ENCODE measurements at regions not wholly inside any gene's neighbourhood (a gene's known extent, or its start where the extent isn't known, plus 50 kb on each side); places are given as distances from the start of the nearest gene placed in this dataset.
"Not testable (repeated sequence)": the region's sequence is repeated elsewhere in the genome, so short reads cannot be mapped to it uniquely, and the experiment has no call there.

GRCh38 chr10:118870467-118871243, 115.9 kb upstream of the CACUL1 start:
- no peak for DNase-seq (ENCODE audit: low read depth in 3 of 3)

DNA sequence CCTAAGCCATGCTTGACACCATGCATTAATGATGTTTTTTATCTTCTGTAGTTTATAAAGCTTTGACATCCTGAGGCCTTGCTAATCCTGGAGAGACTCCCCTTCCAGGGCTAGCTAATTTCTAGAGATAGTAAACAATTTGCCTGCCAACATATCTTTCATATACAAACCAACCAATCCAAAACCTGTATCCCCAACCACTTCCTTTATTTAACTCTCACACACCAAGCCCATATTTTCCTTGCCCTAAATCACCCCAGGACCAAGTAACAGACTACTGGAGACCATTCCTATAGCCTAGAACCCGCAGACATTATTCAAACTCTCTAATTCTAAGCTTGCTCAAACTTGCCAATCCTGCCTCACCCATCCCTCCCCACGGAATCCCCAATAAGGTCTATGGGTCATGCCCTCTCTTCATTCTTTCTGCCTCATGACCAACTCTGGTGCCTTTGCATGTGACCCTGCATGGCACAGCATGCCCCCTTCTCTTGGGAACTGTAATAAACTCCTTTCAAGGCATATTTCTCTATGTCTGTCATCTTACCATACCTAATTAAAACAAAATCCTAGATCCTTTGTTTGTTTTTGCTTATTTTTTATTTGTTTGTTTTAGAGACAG, 116.6 kb upstream of the CACUL1 start:
- DNase-seq (ENCODE audit: low read depth in 3 of 3), result no peak

GRCh38 chr10:118873091-118873737, 118.4 kb upstream of the CACUL1 start:
- no peak for DNase-seq (ENCODE audit: low read depth in 3 of 3)

- DNase-seq (ENCODE audit: low read depth in 3 of 3), result no peak
Measured at GRCh38 chr10:118873738-118874105, 119.0 kb upstream of the CACUL1 start.

DNA sequence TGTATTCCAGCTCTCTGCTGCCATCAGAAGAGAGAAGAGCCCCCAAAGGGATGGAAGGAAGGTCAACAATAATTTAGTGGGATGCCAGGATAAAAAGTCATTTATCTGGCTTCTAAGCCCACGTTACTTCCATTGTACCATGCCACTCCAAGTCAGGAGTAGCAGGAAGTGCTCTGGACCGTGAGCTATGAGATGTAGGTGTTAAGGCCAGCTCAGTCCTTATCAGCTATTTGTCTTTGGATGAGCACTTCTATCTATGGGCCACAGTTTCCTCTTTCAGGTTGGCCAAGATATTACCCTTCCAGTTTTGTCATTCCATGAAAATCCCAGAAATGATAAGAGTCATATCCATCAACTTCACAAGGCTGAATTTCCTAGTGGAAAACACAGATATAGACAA, 119.4 kb upstream of the CACUL1 start:
- no peak for DNase-seq (ENCODE audit: low read depth in 3 of 3)

DNA sequence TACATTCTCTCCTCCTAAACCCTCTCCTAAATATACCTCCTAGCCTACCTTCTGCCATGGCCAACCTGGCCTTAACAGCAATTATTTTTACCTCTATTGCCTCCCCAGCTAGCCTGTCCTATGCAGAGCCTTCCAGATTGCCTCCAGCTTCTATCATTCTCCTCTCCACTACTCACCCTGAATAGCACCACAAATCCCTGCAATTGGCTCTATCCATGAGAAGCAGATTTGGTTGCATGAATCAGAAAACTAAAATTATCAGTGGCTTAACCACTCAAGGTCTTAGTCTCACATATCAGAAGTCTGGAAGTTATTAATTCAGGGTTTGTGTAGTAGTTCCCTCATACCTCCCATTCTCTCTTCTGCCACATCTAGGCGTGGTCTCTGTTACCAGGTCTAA, 120.3 kb upstream of the CACUL1 start:
- no peak for DNase-seq (ENCODE audit: low read depth in 3 of 3)

DNA sequence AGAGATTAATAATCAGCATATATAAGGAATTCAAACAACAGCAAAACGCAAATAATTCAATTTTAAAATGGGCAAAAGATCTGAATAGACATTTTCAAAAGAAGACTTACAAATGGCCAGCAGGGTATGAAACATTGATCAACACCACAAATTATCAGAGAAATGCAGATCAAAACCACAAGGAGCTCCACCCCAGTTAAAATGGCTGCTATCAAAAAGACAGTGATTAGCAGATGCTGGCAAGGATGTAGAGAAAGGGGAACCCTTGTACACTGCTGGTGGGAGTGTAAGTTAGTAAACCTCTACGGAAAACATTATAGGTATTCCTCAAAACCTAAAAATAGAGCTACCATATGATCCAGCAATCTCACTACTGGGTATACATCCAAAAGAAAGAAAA, 128.0 kb upstream of the CACUL1 start:
- no peak for DNase-seq (ENCODE audit: low read depth in 3 of 3)

- no peak for DNase-seq (ENCODE audit: low read depth in 3 of 3)
Measured at GRCh38 chr10:118892255-118892654, 137.3 kb upstream of the NANOS1 start.

DNA sequence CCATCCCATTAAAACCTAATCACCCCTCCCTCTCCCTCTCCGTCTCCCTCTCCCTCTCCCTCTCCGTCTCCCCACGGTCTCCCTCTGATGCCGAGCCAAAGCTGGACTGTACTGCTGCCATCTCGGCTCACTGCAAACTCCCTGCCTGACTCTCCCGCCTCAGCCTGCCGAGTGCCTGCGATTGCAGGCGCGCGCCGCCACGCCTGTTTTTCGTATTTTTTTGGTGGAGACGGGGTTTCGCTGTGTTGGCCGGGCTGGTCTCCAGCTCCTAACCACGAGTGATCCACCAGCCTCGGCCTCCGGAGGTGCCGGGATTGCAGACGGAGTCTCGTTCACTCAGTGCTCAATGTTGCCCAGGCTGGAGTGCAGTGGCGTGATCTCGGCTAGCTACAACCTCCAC, 134.6 kb upstream of the NANOS1 start:
- not testable (repeated sequence) for DNase-seq (ENCODE audit: low read depth in 3 of 3)

DNA sequence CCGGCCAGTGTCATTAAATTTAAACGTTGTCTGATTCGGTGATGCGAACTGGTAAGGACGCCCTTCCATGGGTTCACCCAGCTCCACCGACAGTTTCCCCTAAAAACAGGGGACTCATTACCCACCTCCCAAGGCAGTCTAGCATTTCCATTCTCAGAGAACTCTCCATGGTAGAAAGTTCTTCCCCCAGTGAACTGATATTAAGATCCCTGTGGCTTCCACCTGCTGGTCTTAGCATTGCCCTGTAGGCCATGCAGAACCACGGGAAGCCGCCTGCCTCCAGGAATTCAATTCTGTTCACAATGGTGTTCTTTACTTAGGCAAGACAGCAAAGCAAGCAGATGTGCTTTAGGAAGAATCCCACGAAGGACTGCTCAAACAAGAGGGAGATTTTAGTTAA, 128.9 kb upstream of the NANOS1 start:
- DNase-seq (ENCODE audit: low read depth in 3 of 3), result no peak

DNA sequence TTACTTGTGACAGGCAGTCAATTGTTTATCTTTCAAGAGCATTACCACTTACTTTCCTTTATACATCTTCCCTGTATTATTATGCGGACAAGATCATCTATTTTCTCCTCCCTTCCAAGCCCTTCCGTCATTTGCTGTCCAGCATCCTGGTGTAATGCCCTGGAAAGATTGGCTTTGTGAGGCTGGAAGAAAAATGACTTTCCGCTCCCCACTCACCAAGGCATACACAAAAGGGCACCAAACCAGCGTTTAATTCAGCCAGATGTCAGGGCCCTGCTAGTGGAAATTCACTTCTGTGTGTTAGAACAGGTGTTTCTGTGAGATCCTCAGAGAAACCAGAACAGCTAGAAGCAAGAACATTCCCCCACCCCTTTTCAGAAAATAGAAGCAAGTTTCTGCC, 128.1 kb upstream of the NANOS1 start:
- DNase-seq (ENCODE audit: low read depth in 3 of 3), result no peak

- no peak for DNase-seq (ENCODE audit: low read depth in 3 of 3)
Measured at GRCh38 chr10:118901906-118902305, 127.6 kb upstream of the NANOS1 start.

DNA sequence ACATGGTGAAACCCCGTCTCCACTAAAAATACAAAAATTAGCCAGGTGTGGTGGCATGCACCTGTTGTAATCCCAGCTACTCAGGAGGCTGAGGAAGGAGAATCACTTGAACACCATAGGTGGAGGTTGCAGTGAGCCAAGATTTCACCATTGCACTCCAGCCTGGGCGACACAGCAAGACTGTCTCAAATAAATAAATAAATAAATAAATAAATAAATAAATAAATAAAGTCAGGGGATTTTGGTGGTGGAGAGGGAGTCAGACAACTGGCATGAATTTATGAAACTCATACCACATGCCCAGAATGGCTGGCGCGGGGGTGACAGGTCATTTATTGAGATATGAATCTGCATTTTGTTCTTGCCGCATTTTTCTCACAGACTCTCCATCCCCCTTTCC, 126.9 kb upstream of the NANOS1 start:
- not testable (repeated sequence) for DNase-seq (ENCODE audit: low read depth in 3 of 3)

DNA sequence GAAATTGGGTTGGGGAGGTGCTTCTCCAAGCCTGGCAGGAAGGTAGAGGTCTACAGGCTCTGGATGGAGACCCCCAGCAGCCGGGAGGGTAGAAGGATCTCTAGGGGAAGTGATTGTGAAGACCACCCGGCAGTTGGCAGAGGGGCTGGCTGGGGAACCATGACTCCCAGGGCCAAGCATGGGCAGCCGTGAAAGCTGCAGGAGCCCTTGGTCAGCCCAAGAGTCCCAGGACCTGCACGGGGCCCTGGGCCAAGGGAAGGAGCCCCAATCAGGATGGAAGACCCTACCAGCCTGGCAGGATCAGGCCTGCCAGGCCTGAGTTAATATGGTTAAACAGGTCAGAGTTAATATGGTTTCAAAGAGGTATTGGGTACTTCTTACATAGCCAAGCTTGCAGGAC, 126.3 kb upstream of the NANOS1 start:
- DNase-seq (ENCODE audit: low read depth in 3 of 3), result no peak

GRCh38 chr10:118903691-118904090, 125.8 kb upstream of the NANOS1 start:
- no peak for DNase-seq (ENCODE audit: low read depth in 3 of 3)

DNA sequence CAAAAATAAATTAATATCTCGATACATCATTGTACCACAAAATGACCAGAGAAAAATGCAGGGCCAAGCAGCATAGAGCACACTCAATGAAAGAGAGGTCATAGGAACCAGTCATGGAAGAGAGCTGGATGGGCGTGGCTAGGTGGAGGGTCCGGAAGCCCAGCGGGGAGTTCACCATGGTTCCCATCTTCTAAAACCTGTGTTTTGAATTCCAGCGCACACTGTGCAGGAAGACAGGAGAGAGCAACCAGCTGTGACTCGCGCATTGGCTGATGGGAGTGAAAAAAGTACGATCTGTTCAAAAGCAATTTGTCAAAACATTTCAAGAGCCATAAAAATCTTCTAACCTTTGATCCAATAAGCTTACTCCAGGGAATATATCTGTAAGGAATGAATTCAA, 125.2 kb upstream of the NANOS1 start:
- DNase-seq (ENCODE audit: low read depth in 3 of 3), result no peak

GRCh38 chr10:118907051-118907450, 122.5 kb upstream of the NANOS1 start:
- DNase-seq (ENCODE audit: low read depth in 3 of 3), result no peak

DNA sequence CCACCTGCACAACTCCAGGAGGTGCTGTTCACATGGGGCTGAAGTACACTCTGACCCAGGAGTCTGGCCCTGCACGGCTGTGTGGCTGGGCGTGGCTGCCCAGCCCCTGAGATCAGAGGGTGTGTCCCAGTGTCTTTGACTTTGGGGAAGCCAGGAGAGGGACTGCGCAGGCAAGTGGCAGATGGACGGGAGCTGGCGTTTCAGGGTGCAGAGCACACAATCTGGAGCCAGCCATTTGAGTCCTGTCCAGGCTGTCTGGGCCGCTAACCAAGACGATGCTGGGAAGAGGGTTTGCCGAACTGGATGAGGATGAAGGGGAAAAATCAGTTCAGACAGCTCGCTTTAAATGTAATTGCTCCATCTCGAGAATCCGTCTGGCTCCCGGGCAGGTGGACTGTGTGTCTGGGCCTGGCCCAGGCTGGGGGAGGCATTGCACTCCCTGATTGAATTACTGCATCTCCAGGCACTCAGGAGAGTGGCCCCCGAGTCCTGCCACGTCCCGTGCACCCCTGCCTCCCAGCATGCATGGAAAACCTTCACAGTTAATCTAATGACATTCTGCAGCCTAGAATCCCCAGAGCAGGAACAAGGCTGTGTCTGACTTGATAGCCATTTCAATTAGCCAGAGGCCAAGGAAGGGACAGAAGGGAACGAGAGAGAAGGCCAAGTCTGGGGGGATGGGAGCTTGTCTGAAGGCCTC, 120.8 kb upstream of the NANOS1 start:
- DNase-seq (ENCODE audit: low read depth in 3 of 3), result no peak

DNA sequence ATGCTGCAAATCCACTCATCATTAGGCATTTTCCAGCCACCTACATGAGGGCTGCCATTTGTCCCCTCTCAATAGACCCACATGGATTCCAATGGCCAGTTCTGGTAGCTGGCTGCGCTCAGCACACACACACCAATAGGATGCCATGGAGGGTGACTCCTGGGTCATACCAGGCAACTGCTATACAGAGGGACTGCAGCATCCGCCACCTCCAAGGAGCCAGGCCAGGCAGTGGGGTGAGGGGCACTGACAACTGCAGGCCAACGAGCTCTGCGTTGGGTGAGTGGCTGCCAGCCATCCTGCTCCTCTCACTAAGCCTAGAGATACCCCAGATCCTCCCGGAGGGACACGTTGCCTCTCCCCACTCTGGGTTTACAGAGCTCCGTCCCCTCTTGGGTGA, 118.8 kb upstream of the NANOS1 start:
- no peak for DNase-seq (ENCODE audit: low read depth in 3 of 3)

- no peak for DNase-seq (ENCODE audit: low read depth in 3 of 3)
Measured at GRCh38 chr10:118911363-118911762, 118.2 kb upstream of the NANOS1 start.

DNA sequence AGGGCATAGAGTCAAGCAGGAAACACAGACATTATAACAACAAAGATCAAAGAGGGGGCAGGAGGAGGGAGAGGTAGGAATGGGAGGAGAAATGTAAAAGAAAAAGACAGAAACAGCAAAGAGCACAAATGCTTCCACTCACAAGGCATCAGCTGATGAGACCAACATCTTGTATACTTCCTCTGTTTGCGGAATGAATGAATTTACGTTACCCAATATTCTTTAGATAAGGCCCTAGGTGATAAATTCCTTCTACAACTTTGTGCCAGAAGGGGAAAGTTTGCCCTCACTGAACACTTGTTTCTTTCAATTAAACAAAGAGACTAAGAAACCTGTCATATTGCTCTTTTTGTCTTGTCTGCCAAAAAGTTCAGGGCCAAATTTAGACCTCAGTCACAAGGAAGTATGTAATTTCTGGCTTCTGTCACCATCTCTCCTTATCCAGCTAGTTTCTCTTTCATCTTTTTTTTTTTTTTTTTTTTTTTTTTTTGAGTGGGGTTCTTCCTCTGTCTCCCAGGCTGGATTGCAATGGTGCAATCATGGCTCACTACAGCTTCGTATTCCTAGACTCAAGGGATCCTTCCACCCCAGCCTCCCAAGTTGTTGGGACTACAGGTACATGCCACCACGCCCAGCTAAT, 116.4 kb upstream of the NANOS1 start:
- DNase-seq (ENCODE audit: low read depth in 3 of 3), result no peak

DNA sequence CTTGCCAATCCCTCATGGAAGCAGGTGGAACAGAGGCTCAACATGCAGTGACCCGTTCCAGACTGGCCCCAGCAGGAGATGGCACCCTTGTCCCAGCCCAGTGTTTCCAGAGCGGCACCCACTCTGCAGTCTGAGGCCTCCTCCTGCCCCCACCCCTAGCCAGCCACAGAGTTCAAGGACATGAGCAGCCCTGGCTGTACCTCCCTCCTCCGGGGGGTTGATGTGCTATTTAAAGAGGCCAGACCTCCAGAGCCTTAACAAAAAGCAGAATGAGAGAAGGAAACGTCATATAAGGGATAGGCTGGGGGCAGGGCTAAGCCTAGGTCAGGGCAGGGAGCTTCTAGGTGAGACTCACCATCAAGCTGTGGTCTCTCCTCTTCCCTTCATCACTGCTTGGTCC, 115.7 kb upstream of the NANOS1 start:
- no peak for DNase-seq (ENCODE audit: low read depth in 3 of 3)
